IMR-90 (cell line): ENCODE measurements at regions not wholly inside any gene's neighbourhood (a gene's known extent, or its start where the extent isn't known, plus 50 kb on each side); places are given as distances from the start of the nearest gene placed in this dataset.

Experiments
- ATAC-seq: fragments of 200-7000 bp; cut with Tn5 transposase; 2 replicates; pipeline ENCODE4 v1.9.1; 2020; ENCODE audit warnings: low read depth, mild to moderate bottlenecking, moderate library complexity
- BruUV-seq: library from RNA; stranded (reverse); fragments of 400-500 nt; replicated peaks from 2 replicates; lab custom pipeline; 2021; lab: Mats Ljungman, UMichigan
- CTCF ChIA-PET: fragments of 300-600 bp; formaldehyde crosslinking; extraction: SDS; loops from one replicate; lab custom pipeline; 2021; ENCODE audit warnings: antibody characterized with exemption; lab: Yijun Ruan, JAX
- POLR2A ChIA-PET: fragments of 300-600 bp; sonication (Branson Sonifier 250); formaldehyde crosslinking; loops from one replicate; lab custom pipeline; 2022; ENCODE audit warnings: antibody characterized with exemption; ENCODE audit not compliant: unreplicated experiment; lab: Charles Lee
- DNase-seq: peaks from one replicate; pipeline ENCODE4 v3.0.0; 2013
- H2AFZ ChIP-seq: replicated peaks from 2 replicates; pipeline ENCODE3; 2013; ENCODE audit warnings: low read length, mild to moderate bottlenecking; ENCODE audit not compliant: poor library complexity
- H2AK5ac ChIP-seq: 2 replicates; pipeline ENCODE4 v1.6.1; 2013; ENCODE audit warnings: low read depth, low read length, inconsistent platforms
- H2AK9ac ChIP-seq: replicated peaks from 2 replicates; pipeline ENCODE3; 2013; ENCODE audit warnings: mild to moderate bottlenecking, low read depth, low read length, moderate library complexity; ENCODE audit not compliant: poor library complexity
- H2BK120ac ChIP-seq: 2 replicates; pipeline ENCODE4 v1.6.1; 2013; ENCODE audit warnings: low read depth, low read length, inconsistent platforms
- H2BK15ac ChIP-seq: 3 replicates; pipeline ENCODE4 v1.6.1; 2013; ENCODE audit warnings: low read depth, low read length, inconsistent platforms
- H2BK20ac ChIP-seq: 2 replicates; pipeline ENCODE4 v1.6.1; 2013; ENCODE audit warnings: low read depth, mild to moderate bottlenecking, inconsistent platforms, low read length, moderate library complexity
- H2BK5ac ChIP-seq: 2 replicates; pipeline ENCODE4 v1.6.1; 2013; ENCODE audit warnings: mild to moderate bottlenecking, low read depth, low read length, inconsistent platforms; ENCODE audit not compliant: poor library complexity, severe bottlenecking
- H3K14ac ChIP-seq: replicated peaks from 2 replicates; pipeline ENCODE4 v1.6.1; 2013; ENCODE audit warnings: low read depth, low read length, inconsistent platforms
- H3K18ac ChIP-seq: 2 replicates; pipeline ENCODE4 v1.6.1; 2013; ENCODE audit warnings: low read depth, low read length, control low read depth
- H3K23ac ChIP-seq: 2 replicates; pipeline ENCODE4 v1.6.1; 2013; ENCODE audit warnings: low read depth, low read length, inconsistent platforms
- H3K27ac ChIP-seq: 2 replicates; pipeline ENCODE4 v1.5.1; 2013; ENCODE audit warnings: mild to moderate bottlenecking, control low read depth, low read length; ENCODE audit not compliant: insufficient read depth
- H3K27me3 ChIP-seq: 2 replicates; pipeline ENCODE4 v1.6.1; 2013; ENCODE audit warnings: low read length; ENCODE audit not compliant: control insufficient read depth, insufficient read depth
- H3K36me3 ChIP-seq: 2 replicates; pipeline ENCODE4 v1.6.1; 2013; ENCODE audit warnings: low read length, mixed read lengths; ENCODE audit not compliant: control insufficient read depth, insufficient read depth
- H3K4ac ChIP-seq: 2 replicates; pipeline ENCODE4 v1.6.1; 2013; ENCODE audit warnings: low read depth, low read length, inconsistent platforms
- H3K4me1 ChIP-seq: 2 replicates; pipeline ENCODE4 v1.6.1; 2013; ENCODE audit warnings: low read length, mixed read lengths; ENCODE audit not compliant: control insufficient read depth, insufficient read depth
- H3K4me2 ChIP-seq: 2 replicates; pipeline ENCODE4 v1.6.1; 2013; ENCODE audit warnings: low read depth, mild to moderate bottlenecking, control low read depth, low read length, moderate library complexity
- H3K4me3 ChIP-seq: 2 replicates; pipeline ENCODE4 v1.5.1; 2013; ENCODE audit warnings: low read depth, mild to moderate bottlenecking, control low read depth, low read length, moderate library complexity; ENCODE audit not compliant: insufficient read depth
- H3K56ac ChIP-seq: 2 replicates; pipeline ENCODE4 v1.6.1; 2013; ENCODE audit warnings: low read length, inconsistent platforms; ENCODE audit not compliant: insufficient read depth; ENCODE audit errors: extremely low read depth
- H3K79me1 ChIP-seq, 2 experiments: 2 replicates each; pipeline ENCODE4 v1.6.1; 2013; ENCODE audit warnings: low read length in 2 of 2, inconsistent platforms in 1 of 2, low read depth in 1 of 2
- H3K9ac ChIP-seq: 2 replicates; pipeline ENCODE4 v1.6.1; 2013; ENCODE audit warnings: low read depth, low read length, control low read depth
- H3K9me1 ChIP-seq: 2 replicates; pipeline ENCODE4 v1.6.1; 2013; ENCODE audit warnings: low read length, inconsistent platforms; ENCODE audit not compliant: insufficient read depth
- H3K9me3 ChIP-seq: 2 replicates; pipeline ENCODE4 v1.6.1; 2013; ENCODE audit warnings: low read length; ENCODE audit not compliant: control insufficient read depth, insufficient read depth
- H4K20me1 ChIP-seq: 2 replicates; pipeline ENCODE4 v1.6.1; 2013; ENCODE audit warnings: low read length, inconsistent platforms; ENCODE audit not compliant: insufficient read depth
- H4K5ac ChIP-seq: 2 replicates; pipeline ENCODE4 v1.6.1; 2013; ENCODE audit warnings: mild to moderate bottlenecking, low read depth, low read length, control low read depth
- H4K8ac ChIP-seq, 2 experiments: 2 replicates each; pipeline ENCODE4 v1.6.1; 2013; ENCODE audit warnings: low read depth in 2 of 2, low read length in 2 of 2, control low read depth in 1 of 2, inconsistent platforms in 1 of 2
- H4K91ac ChIP-seq: 2 replicates; pipeline ENCODE4 v1.6.1; 2013; ENCODE audit warnings: low read depth, low read length, inconsistent platforms; ENCODE audit not compliant: insufficient read depth
- BHLHE40 ChIP-seq: fragments of 150-350 bp; IDR thresholded peaks from 2 replicates; pipeline ENCODE4 v1.6.1; 2016; ENCODE audit warnings: mild to moderate bottlenecking, low read depth, low read length
- CEBPB ChIP-seq: IDR thresholded peaks from 2 replicates; pipeline ENCODE4 v1.6.1; 2012; ENCODE audit warnings: low read depth, low read length, improper control_type of control experiment
- CHD1 ChIP-seq: IDR thresholded peaks from 2 replicates; pipeline ENCODE4 v1.6.1; 2012; ENCODE audit warnings: low read depth, low read length, improper control_type of control experiment
- FOS ChIP-seq: fragments of 150-350 bp; IDR thresholded peaks from 2 replicates; pipeline ENCODE4 v1.6.1; 2016; ENCODE audit warnings: low read depth, low read length
- MAFK ChIP-seq: IDR thresholded peaks from 2 replicates; pipeline ENCODE4 v1.6.1; 2012; ENCODE audit warnings: low read depth, low read length, improper control_type of control experiment
- MAZ ChIP-seq: IDR thresholded peaks from 2 replicates; pipeline ENCODE4 v1.6.1; 2012; ENCODE audit warnings: low read depth, mild to moderate bottlenecking, low read length, improper control_type of control experiment, moderate library complexity, borderline replicate concordance
- MXI1 ChIP-seq: IDR thresholded peaks from 2 replicates; pipeline ENCODE4 v1.6.1; 2012; ENCODE audit warnings: low read depth, mild to moderate bottlenecking, low read length, moderate library complexity, borderline replicate concordance
- NFE2L2 ChIP-seq: fragments of 150-350 bp; IDR thresholded peaks from 2 replicates; pipeline ENCODE4 v1.6.1; 2016; ENCODE audit warnings: low read depth, mild to moderate bottlenecking, low read length
- POLR2A ChIP-seq: IDR thresholded peaks from 2 replicates; pipeline ENCODE4 v1.6.1; 2012; ENCODE audit warnings: mild to moderate bottlenecking, low read depth, low read length
- RAD21 ChIP-seq: IDR thresholded peaks from 2 replicates; pipeline ENCODE4 v1.6.1; 2012; ENCODE audit warnings: low read length, improper control_type of control experiment
- RCOR1 ChIP-seq: IDR thresholded peaks from 2 replicates; pipeline ENCODE4 v1.6.1; 2012; ENCODE audit warnings: mild to moderate bottlenecking, low read length, improper control_type of control experiment; ENCODE audit not compliant: insufficient replicate concordance
- RFX5 ChIP-seq: IDR thresholded peaks from 2 replicates; pipeline ENCODE4 v1.8.0; 2012; ENCODE audit warnings: low read depth, mild to moderate bottlenecking, low read length, moderate library complexity
- SMC3 ChIP-seq: fragments of 150-350 bp; IDR thresholded peaks from 2 replicates; pipeline ENCODE4 v1.6.1; 2016; ENCODE audit warnings: low read depth, mild to moderate bottlenecking, antibody characterized with exemption, low read length, moderate library complexity
- WGBS, 2 experiments: methylation state at CpG; one replicate each; pipeline versions ENCODE4 v1.1.5 to v1.1.7; 2013; ENCODE audit warnings: missing lambda C conversion rate in 2 of 2; ENCODE audit not compliant: insufficient read length in 1 of 2; ENCODE audit errors: extremely low coverage in 2 of 2; 5-methylcytosine and 5-hydroxymethylcytosine counted together
- dilution Hi-C: fragments of 300-500 bp; cut with HindIII; formaldehyde crosslinking; loops from one replicate; pipeline ENCODE4 v1.14.3; 2018; ENCODE audit warnings: low sequenced_read_pairs; ENCODE audit not compliant: unreplicated experiment
- in situ Hi-C: fragments of 300-500 bp; cut with MboI; formaldehyde crosslinking; loops from 3 replicates; pipeline ENCODE4 v1.14.3; 2019; ENCODE audit warnings: low sequenced_read_pairs, inconsistent platforms, mixed read lengths
- intact Hi-C: fragments of 100-400 bp; cut with micrococcal nuclease; formaldehyde crosslinking; loops from 2 replicates; pipeline ENCODE4 v1.10.0; 2022
- TF ChIP-seq, protein P1 (sequence below): fragments of 150-350 bp; IDR thresholded peaks from 2 replicates; pipeline ENCODE4 v1.6.1; 2017; ENCODE audit warnings: mild to moderate bottlenecking, antibody characterized with exemption, low read length, low read depth
- TF ChIP-seq, protein P2 (sequence below): fragments of 150-350 bp; IDR thresholded peaks from 2 replicates; pipeline ENCODE4 v1.6.1; 2016; ENCODE audit warnings: low read depth, mild to moderate bottlenecking, low read length, moderate library complexity, borderline replicate concordance
- TF ChIP-seq, protein P3 (sequence below): conservative IDR thresholded peaks from 2 replicates; pipeline ENCODE4 v1.5.1; 2012; ENCODE audit warnings: mild to moderate bottlenecking, low read depth, low read length, improper control_type of control experiment

DNA sequence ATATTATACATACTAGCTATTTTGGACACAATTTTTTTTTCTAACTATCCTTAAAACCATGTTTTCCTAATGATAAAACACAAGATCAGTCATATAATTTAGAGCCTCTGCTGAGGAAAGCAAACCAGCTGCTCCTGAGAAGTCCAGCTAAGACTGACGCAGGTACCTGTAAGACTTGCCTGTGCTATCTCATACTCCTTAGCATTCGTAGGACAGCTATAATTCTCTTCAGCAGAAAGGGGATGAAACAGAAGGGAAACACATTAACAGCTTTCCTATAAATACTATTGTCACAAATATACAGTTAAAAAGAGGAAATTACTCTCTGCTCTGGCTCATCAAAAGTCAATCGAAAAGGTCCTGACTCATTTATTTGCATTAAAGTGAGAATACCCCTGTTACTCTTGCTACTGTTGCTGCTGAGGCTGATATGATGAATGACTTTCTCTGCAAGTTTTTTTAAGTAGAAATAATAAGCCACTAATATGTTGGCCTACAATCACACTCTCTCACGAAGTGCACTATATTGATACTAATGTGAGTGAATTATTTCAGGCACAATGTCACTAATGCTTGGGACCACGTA, 757.1 kb downstream of the KCNT2 start:
- whole genome bisulfite sequencing, 2 experiments: no CpG with 5 or more reads among the region's 5 CpGs
- Histone ChIP-seq H3K4ac (no peak overlapping the region), H3K27me3 (no peaks in the 10 kb centered on the region), H3K4me3 (no peak overlapping the region), H3K9ac (no peak overlapping the region), H4K91ac (no peak overlapping the region), H2BK15ac (no peak overlapping the region), H3K4me2 (no peak overlapping the region), H3K56ac (no peak overlapping the region), H2BK5ac (no peak overlapping the region), H2BK120ac (no peak overlapping the region), H2AK5ac (no peak overlapping the region), H4K5ac (no peak overlapping the region), H3K9me3 (no peaks in the 10 kb centered on the region), H2BK20ac (no peak overlapping the region), H3K23ac (no peak overlapping the region), H3K27ac (no peak overlapping the region), H4K20me1 (no peaks in the 10 kb centered on the region), H2AK9ac (no peak overlapping the region), H2AFZ (no peak overlapping the region), H3K79me1 (no peaks in the 10 kb centered on the region), H3K9me1 (no peaks in the 10 kb centered on the region), H3K36me3 (no peaks in the 10 kb centered on the region), H4K8ac (no peak overlapping the region), H3K18ac (no peak overlapping the region), H3K4me1 (no peaks in the 10 kb centered on the region), H3K14ac (no peak overlapping the region)
- in situ Hi-C loops (no loop called here), dilution Hi-C loops (no loop called here), intact Hi-C loops (no loop called here)
- ChIA-PET CTCF (interaction anchor here (0.7 kb wide), 1 partner anchor 52 kb away, joined by 3 read pairs; no protein-coding TSS in a partner anchor), POLR2A (no interaction called here)
- no peak for ATAC-seq
- no peak for TF ChIP-seq SMC3
- TF ChIP-seq, protein P1, sequence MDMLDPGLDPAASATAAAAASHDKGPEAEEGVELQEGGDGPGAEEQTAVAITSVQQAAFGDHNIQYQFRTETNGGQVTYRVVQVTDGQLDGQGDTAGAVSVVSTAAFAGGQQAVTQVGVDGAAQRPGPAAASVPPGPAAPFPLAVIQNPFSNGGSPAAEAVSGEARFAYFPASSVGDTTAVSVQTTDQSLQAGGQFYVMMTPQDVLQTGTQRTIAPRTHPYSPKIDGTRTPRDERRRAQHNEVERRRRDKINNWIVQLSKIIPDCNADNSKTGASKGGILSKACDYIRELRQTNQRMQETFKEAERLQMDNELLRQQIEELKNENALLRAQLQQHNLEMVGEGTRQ: no peak
- TF ChIP-seq NFE2L2: no peak
- TF ChIP-seq, protein P2, sequence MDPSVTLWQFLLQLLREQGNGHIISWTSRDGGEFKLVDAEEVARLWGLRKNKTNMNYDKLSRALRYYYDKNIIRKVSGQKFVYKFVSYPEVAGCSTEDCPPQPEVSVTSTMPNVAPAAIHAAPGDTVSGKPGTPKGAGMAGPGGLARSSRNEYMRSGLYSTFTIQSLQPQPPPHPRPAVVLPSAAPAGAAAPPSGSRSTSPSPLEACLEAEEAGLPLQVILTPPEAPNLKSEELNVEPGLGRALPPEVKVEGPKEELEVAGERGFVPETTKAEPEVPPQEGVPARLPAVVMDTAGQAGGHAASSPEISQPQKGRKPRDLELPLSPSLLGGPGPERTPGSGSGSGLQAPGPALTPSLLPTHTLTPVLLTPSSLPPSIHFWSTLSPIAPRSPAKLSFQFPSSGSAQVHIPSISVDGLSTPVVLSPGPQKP: no peak
- TF ChIP-seq MAZ: no peak
- no peak for TF ChIP-seq RAD21
- no peak for TF ChIP-seq RFX5
- no peak for TF ChIP-seq CEBPB
- TF ChIP-seq FOS: no peak
- TF ChIP-seq, protein P3, sequence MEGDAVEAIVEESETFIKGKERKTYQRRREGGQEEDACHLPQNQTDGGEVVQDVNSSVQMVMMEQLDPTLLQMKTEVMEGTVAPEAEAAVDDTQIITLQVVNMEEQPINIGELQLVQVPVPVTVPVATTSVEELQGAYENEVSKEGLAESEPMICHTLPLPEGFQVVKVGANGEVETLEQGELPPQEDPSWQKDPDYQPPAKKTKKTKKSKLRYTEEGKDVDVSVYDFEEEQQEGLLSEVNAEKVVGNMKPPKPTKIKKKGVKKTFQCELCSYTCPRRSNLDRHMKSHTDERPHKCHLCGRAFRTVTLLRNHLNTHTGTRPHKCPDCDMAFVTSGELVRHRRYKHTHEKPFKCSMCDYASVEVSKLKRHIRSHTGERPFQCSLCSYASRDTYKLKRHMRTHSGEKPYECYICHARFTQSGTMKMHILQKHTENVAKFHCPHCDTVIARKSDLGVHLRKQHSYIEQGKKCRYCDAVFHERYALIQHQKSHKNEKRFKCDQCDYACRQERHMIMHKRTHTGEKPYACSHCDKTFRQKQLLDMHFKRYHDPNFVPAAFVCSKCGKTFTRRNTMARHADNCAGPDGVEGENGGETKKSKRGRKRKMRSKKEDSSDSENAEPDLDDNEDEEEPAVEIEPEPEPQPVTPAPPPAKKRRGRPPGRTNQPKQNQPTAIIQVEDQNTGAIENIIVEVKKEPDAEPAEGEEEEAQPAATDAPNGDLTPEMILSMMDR: no peak
- no peak for TF ChIP-seq RCOR1
- no peak for TF ChIP-seq CHD1
- no peak for TF ChIP-seq BHLHE40
- TF ChIP-seq POLR2A: no peak
- no peak for TF ChIP-seq MAFK
- no peak for TF ChIP-seq MXI1
- no TSS peak for BruUV-seq
- no peak for DNase-seq
